Motor neuron (in vitro differentiated cells): ENCODE measurements at regions not wholly inside any gene's neighbourhood (a gene's known extent, or its start where the extent isn't known, plus 50 kb on each side); places are given as distances from the start of the nearest gene placed in this dataset.
"Not testable (repeated sequence)": the region's sequence is repeated elsewhere in the genome, so short reads cannot be mapped to it uniquely, and the experiment has no call there.

Source experiments
- ATAC-seq, 8 experiments: fragments of 200-7000 bp; cut with Tn5 transposase; replicated peaks in 6 of 8; 2 replicates each; pipeline ENCODE4 v1.8.0; 2021; ENCODE audit warnings: mild to moderate bottlenecking in 8 of 8, moderate library complexity in 8 of 8
- H3K27ac ChIP-seq, 2 donors: fragments of 250-450 bp; sonication (Bioruptor Pico); 2 replicates each; pipeline ENCODE4 v1.9.0; 2021; ENCODE audit warnings: antibody characterized with exemption in 2 of 2, mild to moderate bottlenecking in 2 of 2, moderate library complexity in 1 of 2
- H3K4me1 ChIP-seq, 2 donors: fragments of 250-450 bp; sonication (Bioruptor Pico); replicated peaks in 1 of 2; 2 replicates each; pipeline ENCODE4 v1.6.1; 2021; ENCODE audit warnings: antibody characterized with exemption in 2 of 2, mild to moderate bottlenecking in 2 of 2, moderate library complexity in 1 of 2
- H3K4me3 ChIP-seq, 5 donors: fragments of 250-450 bp; sonication (Bioruptor Pico); 2 replicates each; pipeline ENCODE4 v1.9.0; 2021; ENCODE audit warnings: antibody characterized with exemption in 5 of 5, mild to moderate bottlenecking in 5 of 5, moderate library complexity in 4 of 5
- WGBS, 10 experiments: fragments of 450-650 bp; shearing (Covaris generic); methylation state at CpG; one replicate each; pipeline ENCODE4 v1.0.0; 2022; 5-methylcytosine and 5-hydroxymethylcytosine counted together
- in situ Hi-C, 9 experiments: fragments of 400-800 bp; cut with MboI; loops; one replicate each; pipeline ENCODE4 v1.15.0; 2021; ENCODE audit warnings: low sequenced_read_pairs in 9 of 9, low pct_unique_long_range_greater_than_20kb in 2 of 9; ENCODE audit not compliant: unreplicated experiment in 9 of 9

GRCh38 chr11:19614370-19614940 is 98.2 kb upstream of the NAV2 start:
- H3K27ac ChIP-seq = no peak overlapping the region
- WGBS, 10 experiments = 67 to 100% (median 83%) methylated on average over 1 to 3 of the region's 3 CpGs; no CpG with 5 or more reads in 4 of the 10 experiments
- no peak overlapping the region for H3K4me3 ChIP-seq
- no peak for ATAC-seq
- in situ Hi-C loops = no loop called here
- H3K4me1 ChIP-seq = peaks cover 9 to 12% of the 10 kb centered on the region in 2 donors

DNA sequence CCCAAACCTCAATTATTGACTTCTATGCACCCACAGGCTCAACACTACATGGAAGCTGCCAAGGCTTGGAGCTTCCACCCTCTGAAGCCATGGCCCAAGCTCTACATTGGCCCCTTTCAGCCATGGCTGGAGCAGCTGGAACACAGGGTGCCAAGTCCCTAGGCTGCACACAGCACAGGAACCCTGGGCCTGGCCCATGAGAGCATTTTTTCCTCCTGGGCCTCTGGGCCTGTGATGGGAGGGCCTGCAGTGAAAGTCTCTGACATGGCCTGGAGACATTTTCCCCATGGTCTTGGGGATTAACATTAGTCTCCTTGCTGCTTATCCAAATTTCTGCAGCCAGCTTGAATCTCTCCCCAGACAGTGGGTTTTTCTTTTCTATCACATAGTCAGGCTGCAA is 100.6 kb upstream of the NAV2 start:
- in situ Hi-C loops, H3K4me3 ChIP-seq, H3K27ac ChIP-seq, ATAC-seq: not testable (repeated sequence)
- H3K4me1 ChIP-seq = peaks cover 9 to 12% of the 10 kb centered on the region in 2 donors

DNA sequence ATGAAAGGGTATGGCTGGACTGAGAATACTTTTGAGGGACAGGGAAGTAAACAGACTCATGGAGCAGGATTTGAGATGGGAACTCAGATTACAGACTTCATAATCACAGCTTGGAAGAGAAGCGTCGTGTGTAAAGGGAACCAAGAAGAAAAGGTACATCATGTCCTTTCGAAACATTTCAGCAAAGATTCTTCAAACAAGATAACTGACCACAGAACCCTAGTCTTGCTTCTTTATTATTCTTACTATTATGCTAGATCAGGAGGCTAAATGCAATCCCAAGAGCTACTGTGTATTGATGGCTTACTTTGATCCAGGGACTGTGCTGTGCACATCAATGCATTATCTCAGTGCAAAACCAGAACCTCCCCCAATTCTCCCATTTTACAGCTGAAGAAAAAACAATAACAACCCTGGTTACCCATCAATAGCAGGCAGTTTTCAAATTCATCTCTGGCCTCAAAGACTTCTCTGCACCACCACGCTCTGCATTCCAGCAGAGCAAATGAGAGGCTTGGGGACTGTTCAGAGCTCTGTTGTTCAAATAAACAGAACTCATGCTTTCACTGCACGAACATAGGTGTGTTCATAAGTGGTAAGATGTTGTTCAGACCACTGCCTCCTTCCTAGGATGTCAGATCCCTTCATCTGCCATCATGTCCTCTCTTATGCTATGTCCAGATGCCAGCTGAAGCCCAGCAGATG is 104.8 kb upstream of the NAV2 start:
- Histone ChIP-seq H3K4me1 (no peaks in the 10 kb centered on the region), H3K4me3 (no peak overlapping the region), H3K27ac (no peak overlapping the region)
- 33 to 94% (median 87%) methylated on average over 1 to 4 of the region's 5 CpGs; no CpG with 5 or more reads in 1 of the 10 experiments for WGBS, 10 experiments
- in situ Hi-C loops = no loop called here
- no peak for ATAC-seq

DNA sequence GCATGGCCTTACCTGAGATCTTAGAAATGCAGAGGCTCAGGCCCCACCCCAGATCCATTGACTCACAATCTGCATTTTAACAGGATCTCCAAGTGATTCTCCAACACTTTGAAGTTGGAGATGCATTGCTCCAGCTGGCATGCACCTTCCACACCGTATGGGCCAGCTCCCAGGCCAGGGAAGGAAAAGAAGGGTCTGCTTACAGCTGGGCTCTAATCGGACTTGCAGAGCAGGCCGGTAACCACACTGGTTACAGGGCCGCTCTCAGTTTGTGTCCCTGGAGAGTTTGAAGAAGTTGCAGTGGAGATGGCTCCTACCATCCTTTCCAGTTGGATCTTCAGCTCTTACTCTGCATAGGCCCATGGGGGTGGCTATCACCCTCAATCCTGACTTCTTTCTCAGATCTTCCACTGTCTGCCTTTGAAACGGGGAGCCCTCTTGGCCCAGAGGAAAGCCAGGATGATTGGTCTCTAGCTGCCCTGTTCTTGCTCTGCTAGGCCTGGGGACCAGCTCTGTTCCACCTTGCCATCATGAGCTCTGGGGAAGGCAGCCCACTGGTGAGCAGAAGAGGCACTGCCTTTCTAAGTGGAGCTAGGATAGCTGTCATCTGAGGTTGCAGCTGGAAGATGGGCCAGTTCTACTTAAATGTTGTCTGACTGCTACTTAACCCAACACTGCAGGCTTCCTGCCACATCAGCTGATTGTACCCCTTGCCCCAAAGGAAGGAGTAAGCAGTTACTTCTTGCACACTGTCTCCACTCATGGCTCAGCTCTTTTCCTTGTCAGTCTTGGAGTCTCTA is 105.6 kb upstream of the NAV2 start:
- no peak overlapping the region for H3K27ac ChIP-seq
- no peak for ATAC-seq
- no peak overlapping the region for H3K4me3 ChIP-seq
- no peaks in the 10 kb centered on the region for H3K4me1 ChIP-seq
- WGBS, 10 experiments = 0 to 100% (median 68%) methylated on average over 1 to 3 of the region's 5 CpGs; no CpG with 5 or more reads in 4 of the 10 experiments
- in situ Hi-C loops = no loop called here

DNA sequence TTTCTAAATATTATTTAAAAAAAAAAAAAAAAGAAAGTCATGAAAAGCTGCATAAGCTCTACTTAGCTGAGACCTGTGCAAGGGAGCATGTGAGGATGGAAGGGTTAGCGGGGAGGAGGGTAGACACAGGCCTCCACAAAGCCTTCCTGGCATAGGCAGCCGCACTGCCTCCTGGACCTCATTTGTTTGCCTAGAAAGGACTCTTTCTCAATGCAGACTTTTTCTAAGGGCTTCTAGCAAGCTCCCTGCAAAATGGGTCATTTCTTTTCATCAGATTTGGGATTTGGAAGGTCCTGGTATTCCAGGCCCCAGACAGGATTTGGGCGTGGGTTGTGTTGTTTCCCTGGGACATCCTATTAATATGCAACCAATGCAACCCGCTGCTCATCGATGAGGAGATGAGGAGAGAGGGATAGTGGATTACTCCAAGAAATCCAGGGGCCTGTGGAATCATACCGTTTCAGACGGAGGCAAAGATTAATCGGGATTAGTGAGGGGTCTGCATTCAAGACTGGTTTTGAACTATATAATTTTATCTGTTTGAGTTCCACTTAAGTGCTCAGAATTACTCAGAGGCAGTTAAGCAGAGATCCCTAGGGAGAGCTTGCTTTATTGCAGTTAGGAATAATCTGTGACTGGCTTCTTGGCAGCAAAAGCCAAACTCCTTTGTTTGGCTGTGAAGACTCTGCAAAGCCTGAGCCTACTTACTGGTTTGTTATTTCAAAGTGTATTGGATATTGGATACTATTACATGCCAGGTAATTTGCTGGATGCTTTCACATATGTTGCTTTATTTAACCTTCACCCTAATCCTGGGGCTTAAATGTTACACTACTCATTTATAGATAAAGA is 106.9 kb upstream of the NAV2 start:
- ATAC-seq = peak in 2 of 8 experiments; percentile 35 to 39
- in situ Hi-C loops = no loop called here
- WGBS, 10 experiments = 8 to 96% (median 79%) methylated on average over 1 to 6 of the region's 8 CpGs; no CpG with 5 or more reads in 2 of the 10 experiments
- Histone ChIP-seq H3K4me1 (no peaks in the 10 kb centered on the region), H3K27ac (no peak overlapping the region), H3K4me3 (no peak overlapping the region)

DNA sequence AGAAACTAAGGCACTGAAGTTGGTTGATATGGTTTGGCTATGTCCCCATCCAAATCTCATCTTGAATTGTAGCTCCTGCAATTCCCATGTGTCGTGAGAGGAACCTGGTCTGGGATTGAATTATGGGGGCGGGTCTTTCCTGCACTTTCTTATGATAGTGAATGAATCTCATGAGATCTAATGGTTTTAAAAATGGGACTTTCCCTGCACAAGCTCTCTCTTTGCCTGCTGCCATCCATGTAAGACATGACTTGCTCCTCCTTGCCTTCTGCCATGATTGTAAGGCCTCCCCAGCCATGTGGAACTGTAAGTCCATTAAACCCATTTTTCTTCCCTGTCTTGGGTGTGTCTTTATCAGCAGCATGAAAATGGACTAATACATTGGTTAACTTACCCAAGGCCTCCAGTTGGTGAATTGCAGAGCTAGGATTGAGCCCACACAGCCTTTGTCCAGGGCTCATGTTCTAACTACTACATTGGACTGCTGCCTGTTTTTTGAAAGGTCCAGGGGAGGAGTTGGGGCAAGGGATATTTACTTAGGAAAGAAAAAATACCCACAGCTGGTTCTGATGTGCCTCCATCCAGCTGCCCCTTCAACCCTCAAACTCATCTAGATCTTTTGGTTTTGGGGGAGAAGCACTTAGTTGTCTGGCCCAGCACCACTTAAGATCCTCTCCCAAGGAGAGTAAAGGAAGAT is 107.8 kb upstream of the NAV2 start:
- no peak overlapping the region for H3K27ac ChIP-seq
- no peaks in the 10 kb centered on the region for H3K4me1 ChIP-seq
- WGBS, 10 experiments = 67 to 100% (median 92%) methylated on average over 1 to 2 of the region's 2 CpGs; no CpG with 5 or more reads in 2 of the 10 experiments
- ATAC-seq = no peak
- in situ Hi-C loops = no loop called here
- H3K4me3 ChIP-seq = no peak overlapping the region

GRCh38 chr11:19603771-19604170 is 108.9 kb upstream of the NAV2 start:
- Histone ChIP-seq H3K27ac (no peak overlapping the region), H3K4me3 (no peak overlapping the region), H3K4me1 (peaks cover 0 to 4% of the 10 kb centered on the region in 2 donors)
- in situ Hi-C loops = no loop called here
- WGBS, 10 experiments = 71 to 100% (median 92%) methylated on average over 1 to 2 of the region's 2 CpGs; no CpG with 5 or more reads in 2 of the 10 experiments
- no peak for ATAC-seq

GRCh38 chr11:19602891-19603290 is 109.7 kb upstream of the NAV2 start:
- 20 to 92% (median 78%) methylated on average over 1 to 6 of the region's 6 CpGs; no CpG with 5 or more reads in 2 of the 10 experiments for WGBS, 10 experiments
- Histone ChIP-seq H3K4me1 (peaks cover 3 to 11% of the 10 kb centered on the region in 2 donors), H3K4me3 (no peak overlapping the region), H3K27ac (no peak overlapping the region)
- ATAC-seq = no peak
- in situ Hi-C loops = no loop called here

GRCh38 chr11:19602406-19602805 is 110.2 kb upstream of the NAV2 start:
- ATAC-seq = no peak
- in situ Hi-C loops = no loop called here
- no peak overlapping the region for H3K4me3 ChIP-seq
- 20 to 100% (median 79%) methylated on average over 1 to 6 of the region's 6 CpGs; no CpG with 5 or more reads in 1 of the 10 experiments for WGBS, 10 experiments
- no peak overlapping the region for H3K27ac ChIP-seq
- peaks cover 8 to 16% of the 10 kb centered on the region in 2 donors for H3K4me1 ChIP-seq

GRCh38 chr11:19601235-19601634 is 111.4 kb upstream of the NAV2 start:
- in situ Hi-C loops = no loop called here
- Histone ChIP-seq H3K4me3 (no peak overlapping the region), H3K4me1 (peaks cover 13 to 22% of the 10 kb centered on the region in 2 donors), H3K27ac (no peak overlapping the region)
- WGBS, 10 experiments = 83 to 100% (median 100%) methylated on average over 1 to 2 of the region's 2 CpGs; no CpG with 5 or more reads in 5 of the 10 experiments
- ATAC-seq = no peak

GRCh38 chr11:19599681-19600080 is 113.0 kb upstream of the NAV2 start:
- Histone ChIP-seq H3K4me1 (peaks cover 13 to 22% of the 10 kb centered on the region in 2 donors), H3K27ac (no peak overlapping the region), H3K4me3 (no peak overlapping the region)
- 22 to 90% (median 74%) methylated on average over 2 to 4 of the region's 4 CpGs; no CpG with 5 or more reads in 3 of the 10 experiments for WGBS, 10 experiments
- in situ Hi-C loops = no loop called here
- ATAC-seq = no peak

DNA sequence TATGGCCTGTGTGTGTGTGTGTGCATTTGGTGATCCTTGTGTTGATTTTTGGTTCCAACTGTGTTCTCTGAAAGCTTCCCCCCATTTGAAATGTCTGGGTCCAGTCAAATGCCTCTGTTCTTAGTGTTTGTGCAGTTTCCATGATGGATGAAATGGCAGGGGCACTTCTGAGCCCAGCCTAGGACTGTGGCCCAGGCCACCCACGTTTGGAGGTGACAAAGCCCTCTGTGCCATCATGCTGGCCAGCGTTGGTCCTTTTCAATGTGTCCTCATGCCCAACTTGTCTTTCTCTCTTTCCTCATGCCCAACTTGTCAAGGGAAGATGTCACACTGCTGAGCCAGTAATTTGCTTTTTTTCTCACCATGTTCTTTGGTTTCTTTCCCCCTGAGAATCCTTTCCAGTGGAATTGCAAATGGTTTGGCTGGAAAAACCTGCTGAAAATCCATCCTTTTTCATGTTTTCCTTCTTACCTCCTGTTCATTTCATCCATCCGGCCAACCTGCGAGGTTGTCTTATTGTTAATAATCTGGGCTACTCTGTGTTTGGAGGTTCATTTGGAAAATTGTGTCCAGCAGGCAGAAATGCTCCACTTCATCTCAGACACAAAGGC is 113.7 kb upstream of the NAV2 start:
- in situ Hi-C loops = no loop called here
- no peak overlapping the region for H3K4me3 ChIP-seq
- ATAC-seq = no peak
- peaks cover 13 to 22% of the 10 kb centered on the region in 2 donors for H3K4me1 ChIP-seq
- WGBS, 10 experiments = 56 to 100% (median 90%) methylated on average over 1 to 4 of the region's 4 CpGs; no CpG with 5 or more reads in 1 of the 10 experiments
- no peak overlapping the region for H3K27ac ChIP-seq
